Activated T-helper 2 cell treated with anti-CD3 and anti-CD28 coated beads, Interferon-gamma antibody, Interleukin-2, Interleukin-4, amounts not matched to agents 10 μg/mL and 5 μg/mL and 100 μg/mL, durations not matched to agents 14 hours and 24 hours and 36 hours (primary cell): ENCODE measurements at regions not wholly inside any gene's neighbourhood (a gene's known extent, or its start where the extent isn't known, plus 50 kb on each side); places are given as distances from the start of the nearest gene placed in this dataset.

ENCODE experiments used
- DNase-seq: peaks from one replicate; pipeline ENCODE4 v3.0.0; 2021; ENCODE audit warnings: low spot score
- H3K27ac Mint-ChIP-seq: one replicate; pipeline ENCODE4 v1.8.0; 2021; ENCODE audit warnings: mixed read lengths
- H3K27me3 Mint-ChIP-seq: one replicate; pipeline ENCODE4 v1.8.0; 2021; ENCODE audit warnings: low read depth, mixed read lengths
- H3K36me3 Mint-ChIP-seq: one replicate; pipeline ENCODE4 v1.8.0; 2021; ENCODE audit warnings: low read depth, mixed read lengths
- H3K4me1 Mint-ChIP-seq: one replicate; pipeline ENCODE4 v1.8.0; 2021; ENCODE audit warnings: low read depth, mixed read lengths
- H3K4me3 Mint-ChIP-seq: one replicate; pipeline ENCODE4 v1.8.0; 2021; ENCODE audit warnings: low read depth, mild to moderate bottlenecking, moderate library complexity, mixed read lengths
- H3K9me3 Mint-ChIP-seq: one replicate; pipeline ENCODE4 v1.8.0; 2021; ENCODE audit warnings: mixed read lengths
- intact Hi-C: fragments of 100-400 bp; cut with micrococcal nuclease; formaldehyde crosslinking; loops from one replicate; pipeline ENCODE4 v1.15.1; 2023

DNA sequence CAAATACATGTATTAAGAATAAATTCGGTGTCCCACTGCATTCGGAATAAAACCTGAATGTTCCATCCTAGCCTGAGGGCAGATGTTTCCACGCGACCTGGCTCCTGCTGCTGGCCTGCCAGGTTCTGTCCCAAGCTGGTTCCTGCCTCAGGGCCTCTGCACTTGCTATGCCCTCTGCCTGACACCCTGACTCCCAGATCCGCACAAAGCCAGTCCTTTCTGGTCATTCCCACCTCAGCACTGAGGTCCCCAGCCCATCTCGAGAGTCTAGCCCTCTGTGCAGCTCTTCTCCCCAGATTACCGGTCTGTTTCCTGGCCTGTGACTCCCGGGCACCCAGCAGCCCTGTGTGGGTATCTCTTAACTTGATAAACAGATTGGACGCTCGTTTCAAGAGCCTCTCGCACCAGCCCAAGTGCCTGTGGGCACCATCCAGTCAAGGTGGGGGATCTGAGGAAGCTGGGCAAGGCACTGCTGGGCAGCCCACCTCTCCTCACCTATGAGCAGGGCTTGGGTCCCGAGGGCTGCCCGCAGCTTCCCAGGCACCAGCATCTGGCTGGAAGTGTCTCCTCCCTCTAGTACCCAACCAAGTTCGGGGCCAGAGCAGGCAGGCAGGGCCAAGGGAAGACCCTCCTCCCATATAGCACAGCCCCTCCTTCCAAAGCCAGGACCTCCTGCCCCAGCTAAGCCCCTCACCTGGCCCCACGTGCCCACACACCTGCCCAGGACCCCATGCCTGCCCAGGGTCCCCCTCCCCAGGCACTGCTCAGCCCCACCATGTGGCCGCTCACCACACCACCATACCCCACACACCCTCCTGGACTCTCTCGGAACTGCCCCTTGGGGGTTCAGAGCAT lies 132.2 kb downstream of the NCOR2 start:
- H3K27ac Mint-ChIP-seq, result no peak overlapping the region
- H3K27me3 Mint-ChIP-seq, result no peaks in the 10 kb centered on the region
- intact Hi-C loops, result no loop called here
- no peak for DNase-seq
- no peaks in the 10 kb centered on the region for H3K9me3 Mint-ChIP-seq
- H3K4me3 Mint-ChIP-seq, result no peak overlapping the region
- peaks cover 27% of the 10 kb centered on the region for H3K36me3 Mint-ChIP-seq
- H3K4me1 Mint-ChIP-seq, result no peaks in the 10 kb centered on the region

DNA sequence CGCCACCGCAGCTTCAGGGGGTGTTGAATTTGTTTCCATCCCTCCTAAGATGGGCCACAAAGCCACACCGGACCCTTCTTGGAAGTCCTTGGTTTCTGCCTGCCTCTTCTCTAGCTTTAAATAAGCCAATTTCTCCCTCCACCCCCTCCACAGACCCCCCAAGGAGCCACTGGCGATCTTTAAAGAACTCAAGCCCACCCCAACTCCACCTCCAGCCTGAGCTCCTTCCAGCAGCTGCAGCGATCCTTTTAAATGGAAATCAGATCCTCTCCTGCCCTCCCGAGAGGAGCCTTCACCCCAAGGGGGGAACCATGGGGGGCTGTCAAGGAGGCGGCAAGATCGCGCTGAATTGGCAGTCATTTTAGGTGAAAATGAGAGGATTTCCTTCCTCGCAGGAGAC lies 133.1 kb downstream of the NCOR2 start:
- H3K36me3 Mint-ChIP-seq, result peaks cover 27% of the 10 kb centered on the region
- no peak for DNase-seq
- no peaks in the 10 kb centered on the region for H3K27me3 Mint-ChIP-seq
- no peaks in the 10 kb centered on the region for H3K9me3 Mint-ChIP-seq
- intact Hi-C loops, result no loop called here
- H3K27ac Mint-ChIP-seq, result no peak overlapping the region
- no peaks in the 10 kb centered on the region for H3K4me1 Mint-ChIP-seq
- H3K4me3 Mint-ChIP-seq, result no peak overlapping the region

DNA sequence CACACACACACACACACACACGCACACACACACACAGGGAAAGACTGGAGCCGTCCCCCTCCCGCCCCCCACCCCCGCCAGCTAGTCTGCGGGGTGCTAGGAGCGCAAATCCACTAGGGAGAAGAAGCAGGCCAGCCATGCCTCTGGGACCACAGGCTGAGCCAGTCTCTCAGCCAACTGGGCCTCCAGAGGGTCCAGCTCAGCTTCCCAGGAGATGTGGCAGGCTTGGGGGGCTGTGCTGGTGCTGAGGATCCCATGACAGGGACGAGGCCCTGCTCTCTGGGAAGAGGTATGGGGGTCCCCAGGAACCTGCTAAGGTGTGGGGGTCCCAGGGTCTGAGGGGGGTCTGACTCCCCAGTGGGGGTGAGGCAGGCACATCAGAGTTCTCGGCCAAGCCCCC lies 133.5 kb downstream of the NCOR2 start:
- H3K27ac Mint-ChIP-seq, result no peak overlapping the region
- H3K4me1 Mint-ChIP-seq, result no peaks in the 10 kb centered on the region
- H3K4me3 Mint-ChIP-seq, result no peak overlapping the region
- no peaks in the 10 kb centered on the region for H3K27me3 Mint-ChIP-seq
- intact Hi-C loops, result no loop called here
- DNase-seq, result no peak
- peaks cover 27% of the 10 kb centered on the region for H3K36me3 Mint-ChIP-seq
- H3K9me3 Mint-ChIP-seq, result no peaks in the 10 kb centered on the region

DNA sequence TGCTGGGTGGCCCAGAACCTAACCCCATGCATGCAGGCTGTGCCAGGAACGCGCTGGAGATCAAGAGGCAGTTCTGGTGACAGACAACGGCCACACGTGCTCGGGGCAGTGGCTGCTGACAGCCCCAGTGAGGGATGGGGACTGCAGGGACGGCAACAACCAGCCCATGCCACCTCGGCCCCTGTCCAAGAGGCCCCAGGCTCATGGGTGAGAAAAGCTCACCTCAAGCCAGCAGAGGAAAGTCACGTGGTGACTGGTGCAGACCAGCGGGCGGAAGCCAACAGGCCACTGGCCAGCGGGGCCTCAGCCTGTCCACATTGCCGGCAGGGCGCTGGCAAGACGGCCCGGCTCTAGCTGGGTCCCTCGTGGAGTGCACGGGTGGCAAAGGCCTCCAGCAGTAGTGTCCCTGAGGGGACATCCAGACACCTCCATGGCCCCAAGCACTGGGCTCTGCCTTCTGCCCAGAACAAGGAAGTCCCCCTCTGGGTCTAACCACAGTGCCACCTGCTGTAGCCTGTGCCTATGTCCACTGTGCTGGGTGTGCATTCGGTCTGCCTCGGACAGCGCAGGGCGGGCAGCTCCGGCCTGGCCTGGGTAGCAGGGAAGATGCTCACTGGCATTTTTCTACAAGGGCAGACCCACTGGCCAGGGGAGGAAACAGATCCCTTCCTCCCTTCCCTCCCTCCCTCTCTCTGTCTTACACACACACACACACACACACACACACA lies 134.1 kb downstream of the NCOR2 start:
- Mint-ChIP-seq H3K36me3 (peaks cover 27% of the 10 kb centered on the region), H3K27ac (no peak overlapping the region), H3K9me3 (no peaks in the 10 kb centered on the region), H3K4me3 (no peak overlapping the region), H3K4me1 (no peaks in the 10 kb centered on the region), H3K27me3 (no peaks in the 10 kb centered on the region)
- no peak for DNase-seq
- intact Hi-C loops, result no loop called here

DNA sequence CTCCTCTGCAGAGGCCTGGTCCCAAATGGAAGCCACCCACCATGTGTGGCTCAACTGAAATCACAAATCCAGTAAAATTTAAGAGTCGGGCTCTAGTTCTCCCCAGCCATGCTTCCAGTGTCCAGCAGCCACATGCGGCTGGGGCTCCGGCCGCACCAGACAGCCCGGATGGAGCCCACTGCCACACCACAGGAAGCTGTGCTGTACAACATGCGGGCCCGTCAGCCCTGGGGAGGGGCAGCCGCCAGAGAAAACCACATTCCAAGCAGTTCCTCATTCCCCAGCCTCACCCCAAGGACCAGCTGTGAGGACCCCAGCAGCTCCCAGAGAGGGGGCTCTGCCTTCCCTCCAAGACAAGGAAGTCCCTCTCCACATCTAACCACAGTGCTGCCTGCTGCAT lies 135.0 kb downstream of the NCOR2 start:
- no peaks in the 10 kb centered on the region for H3K4me1 Mint-ChIP-seq
- intact Hi-C loops, result no loop called here
- peaks cover 21% of the 10 kb centered on the region for H3K36me3 Mint-ChIP-seq
- no peak overlapping the region for H3K27ac Mint-ChIP-seq
- H3K9me3 Mint-ChIP-seq, result no peaks in the 10 kb centered on the region
- H3K4me3 Mint-ChIP-seq, result no peak overlapping the region
- no peaks in the 10 kb centered on the region for H3K27me3 Mint-ChIP-seq
- no peak for DNase-seq

DNA sequence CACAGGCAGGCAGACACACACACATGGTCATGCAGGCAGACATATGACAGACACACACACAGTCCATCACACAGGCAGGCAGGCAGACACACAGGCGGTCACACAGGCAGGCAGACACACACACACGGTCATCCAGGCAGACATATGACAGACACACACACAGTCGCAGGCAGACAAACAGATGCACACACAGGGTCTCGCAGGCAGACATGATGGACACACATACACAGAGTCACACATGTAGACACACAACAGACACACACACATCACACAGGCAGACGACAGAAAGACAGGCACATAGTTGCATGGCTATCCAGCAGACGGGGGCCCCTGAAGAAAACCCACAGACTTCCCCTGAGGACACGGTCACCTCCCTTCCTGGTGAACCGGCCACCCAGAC lies 135.4 kb downstream of the NCOR2 start:
- Mint-ChIP-seq H3K27ac (no peak overlapping the region), H3K4me3 (no peak overlapping the region), H3K4me1 (no peaks in the 10 kb centered on the region), H3K9me3 (no peaks in the 10 kb centered on the region), H3K36me3 (peaks cover 21% of the 10 kb centered on the region), H3K27me3 (no peaks in the 10 kb centered on the region)
- intact Hi-C loops, result no loop called here
- DNase-seq, result no peak

- H3K4me1 Mint-ChIP-seq, result no peaks in the 10 kb centered on the region
- H3K27me3 Mint-ChIP-seq, result no peaks in the 10 kb centered on the region
- H3K4me3 Mint-ChIP-seq, result no peak overlapping the region
- H3K9me3 Mint-ChIP-seq, result no peaks in the 10 kb centered on the region
- no peak overlapping the region for H3K27ac Mint-ChIP-seq
- peaks cover 20% of the 10 kb centered on the region for H3K36me3 Mint-ChIP-seq
- intact Hi-C loops, result no loop called here
- DNase-seq, result no peak
Observed at GRCh38 chr12:124430491-124430890, 135.6 kb downstream of the RFLNA start.

- no peaks in the 10 kb centered on the region for H3K27me3 Mint-ChIP-seq
- no peaks in the 10 kb centered on the region for H3K9me3 Mint-ChIP-seq
- H3K27ac Mint-ChIP-seq, result no peak overlapping the region
- intact Hi-C loops, result no loop called here
- H3K4me1 Mint-ChIP-seq, result no peaks in the 10 kb centered on the region
- H3K4me3 Mint-ChIP-seq, result no peak overlapping the region
- H3K36me3 Mint-ChIP-seq, result peaks cover 23% of the 10 kb centered on the region
- DNase-seq, result no peak
Observed at GRCh38 chr12:124429535-124429934, 134.6 kb downstream of the RFLNA start.

- H3K36me3 Mint-ChIP-seq, result peaks cover 23% of the 10 kb centered on the region
- H3K9me3 Mint-ChIP-seq, result no peaks in the 10 kb centered on the region
- intact Hi-C loops, result no loop called here
- H3K4me1 Mint-ChIP-seq, result no peaks in the 10 kb centered on the region
- H3K27ac Mint-ChIP-seq, result no peak overlapping the region
- no peak for DNase-seq
- no peaks in the 10 kb centered on the region for H3K27me3 Mint-ChIP-seq
- no peak overlapping the region for H3K4me3 Mint-ChIP-seq
Observed at GRCh38 chr12:124428792-124429281, 133.9 kb downstream of the RFLNA start.

DNA sequence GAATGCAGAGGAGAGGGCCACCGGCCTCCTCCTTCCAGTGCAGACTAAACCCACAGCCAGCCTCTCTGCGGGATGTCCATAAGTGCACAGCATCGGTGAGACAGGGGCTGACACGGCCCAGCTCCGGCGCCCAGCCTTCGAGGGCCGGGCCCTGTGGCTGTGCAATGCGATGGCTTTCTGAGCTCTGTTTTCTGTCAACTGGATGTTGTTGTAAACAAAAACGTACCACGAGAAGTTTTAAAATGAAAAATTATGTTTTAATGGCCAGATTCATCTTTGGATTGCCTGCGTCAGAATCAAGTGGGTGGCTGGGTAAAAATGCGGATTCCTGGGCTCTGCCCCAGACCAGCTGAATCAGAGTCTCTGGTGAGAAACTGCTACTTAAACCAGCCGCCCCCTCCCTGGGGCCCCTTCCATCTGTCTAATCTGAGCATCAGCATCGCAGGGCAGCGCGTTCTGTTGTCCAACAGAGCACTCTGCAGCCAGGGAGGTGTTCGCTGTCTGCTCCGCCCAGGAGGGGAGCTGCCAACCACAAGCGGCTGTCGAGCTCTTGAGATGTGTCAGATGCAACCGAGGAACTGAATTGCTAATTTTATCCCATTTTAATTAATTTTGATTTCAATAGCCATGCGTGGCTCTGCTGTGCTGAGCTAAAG lies 133.4 kb downstream of the RFLNA start:
- no peaks in the 10 kb centered on the region for H3K4me1 Mint-ChIP-seq
- H3K36me3 Mint-ChIP-seq, result peaks cover 23% of the 10 kb centered on the region

GRCh38 chr12:124426594-124427555 lies 132.0 kb downstream of the RFLNA start:
- Mint-ChIP-seq H3K36me3 (peaks cover 20% of the 10 kb centered on the region), H3K27ac (no peak overlapping the region), H3K27me3 (no peaks in the 10 kb centered on the region), H3K9me3 (no peaks in the 10 kb centered on the region), H3K4me3 (no peak overlapping the region), H3K4me1 (no peaks in the 10 kb centered on the region)
- no peak for DNase-seq
- intact Hi-C loops, result no loop called here

More for the DNA sequence above, 133.4 kb downstream of the RFLNA start:
- Mint-ChIP-seq H3K27ac (no peak overlapping the region), H3K4me3 (no peak overlapping the region), H3K9me3 (no peaks in the 10 kb centered on the region), H3K27me3 (no peaks in the 10 kb centered on the region)
- intact Hi-C loops, result no loop called here
- no peak for DNase-seq

DNA sequence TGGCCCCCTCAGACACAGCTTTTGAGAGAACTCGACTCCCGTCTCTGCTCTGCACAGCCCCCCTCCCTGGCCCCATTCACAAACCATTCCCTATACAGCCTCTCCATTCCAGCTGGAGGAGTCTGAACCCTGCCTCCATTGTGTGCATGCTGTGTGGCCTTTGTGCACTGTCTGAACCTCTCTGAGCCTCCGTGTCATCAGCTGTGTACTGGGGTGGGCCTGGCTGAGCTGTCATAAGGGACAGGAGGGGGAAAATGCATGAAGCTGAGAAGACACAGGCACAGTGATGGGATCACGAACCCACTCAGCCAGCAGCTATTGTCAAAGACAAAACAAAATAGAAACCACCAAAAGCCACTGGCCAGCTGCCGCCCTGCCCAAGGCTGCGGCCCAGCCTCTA lies 130.8 kb downstream of the RFLNA start:
- H3K4me1 Mint-ChIP-seq, result no peaks in the 10 kb centered on the region
- no peaks in the 10 kb centered on the region for H3K27me3 Mint-ChIP-seq
- H3K9me3 Mint-ChIP-seq, result no peaks in the 10 kb centered on the region
- intact Hi-C loops, result no loop called here
- no peak overlapping the region for H3K27ac Mint-ChIP-seq
- no peak overlapping the region for H3K4me3 Mint-ChIP-seq
- DNase-seq, result no peak
- H3K36me3 Mint-ChIP-seq, result peaks cover 8% of the 10 kb centered on the region
